Choroid plexus epithelial cell (primary cell): ENCODE measurements at regions not wholly inside any gene's neighbourhood (a gene's known extent, or its start where the extent isn't known, plus 50 kb on each side); places are given as distances from the start of the nearest gene placed in this dataset.

ENCODE experiments used
- DNase-seq: peaks from one replicate; pipeline ENCODE4 v3.0.0-alpha.2; 2010; ENCODE audit warnings: low read depth
- H3K4me3 ChIP-seq: 2 replicates; pipeline ENCODE4 v1.5.1; 2011; ENCODE audit warnings: low read depth, mild to moderate bottlenecking, control low read depth, low read length, moderate library complexity
- TF ChIP-seq, protein P1 (sequence below): conservative IDR thresholded peaks from 2 replicates; pipeline ENCODE4 v1.5.1; 2011; ENCODE audit warnings: low read depth, mild to moderate bottlenecking, control low read depth, inconsistent platforms, low read length, moderate library complexity

DNA sequence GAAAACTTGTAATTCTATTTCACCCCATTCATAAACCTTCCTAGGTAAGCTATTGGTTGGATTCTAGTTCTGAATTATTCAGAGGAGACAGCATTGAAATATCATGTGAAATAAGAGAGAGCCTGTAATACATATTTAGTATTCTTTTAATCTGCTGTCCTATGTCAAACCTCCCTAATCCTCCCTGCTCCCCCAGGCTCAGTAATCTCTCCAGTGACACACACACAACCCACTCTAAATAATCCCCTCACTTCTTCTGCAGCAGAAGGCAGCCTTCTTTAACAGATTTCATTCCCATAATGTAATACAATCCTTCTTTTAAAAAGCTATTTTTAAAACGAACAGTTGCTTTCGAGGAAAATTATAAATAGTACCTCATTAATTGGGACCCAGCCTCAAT lies 639.7 kb upstream of the AUTS2 start:
- TF ChIP-seq, protein P1, sequence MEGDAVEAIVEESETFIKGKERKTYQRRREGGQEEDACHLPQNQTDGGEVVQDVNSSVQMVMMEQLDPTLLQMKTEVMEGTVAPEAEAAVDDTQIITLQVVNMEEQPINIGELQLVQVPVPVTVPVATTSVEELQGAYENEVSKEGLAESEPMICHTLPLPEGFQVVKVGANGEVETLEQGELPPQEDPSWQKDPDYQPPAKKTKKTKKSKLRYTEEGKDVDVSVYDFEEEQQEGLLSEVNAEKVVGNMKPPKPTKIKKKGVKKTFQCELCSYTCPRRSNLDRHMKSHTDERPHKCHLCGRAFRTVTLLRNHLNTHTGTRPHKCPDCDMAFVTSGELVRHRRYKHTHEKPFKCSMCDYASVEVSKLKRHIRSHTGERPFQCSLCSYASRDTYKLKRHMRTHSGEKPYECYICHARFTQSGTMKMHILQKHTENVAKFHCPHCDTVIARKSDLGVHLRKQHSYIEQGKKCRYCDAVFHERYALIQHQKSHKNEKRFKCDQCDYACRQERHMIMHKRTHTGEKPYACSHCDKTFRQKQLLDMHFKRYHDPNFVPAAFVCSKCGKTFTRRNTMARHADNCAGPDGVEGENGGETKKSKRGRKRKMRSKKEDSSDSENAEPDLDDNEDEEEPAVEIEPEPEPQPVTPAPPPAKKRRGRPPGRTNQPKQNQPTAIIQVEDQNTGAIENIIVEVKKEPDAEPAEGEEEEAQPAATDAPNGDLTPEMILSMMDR, result no peak
- DNase-seq, result no peak
- H3K4me3 ChIP-seq, result no peak overlapping the region

DNA sequence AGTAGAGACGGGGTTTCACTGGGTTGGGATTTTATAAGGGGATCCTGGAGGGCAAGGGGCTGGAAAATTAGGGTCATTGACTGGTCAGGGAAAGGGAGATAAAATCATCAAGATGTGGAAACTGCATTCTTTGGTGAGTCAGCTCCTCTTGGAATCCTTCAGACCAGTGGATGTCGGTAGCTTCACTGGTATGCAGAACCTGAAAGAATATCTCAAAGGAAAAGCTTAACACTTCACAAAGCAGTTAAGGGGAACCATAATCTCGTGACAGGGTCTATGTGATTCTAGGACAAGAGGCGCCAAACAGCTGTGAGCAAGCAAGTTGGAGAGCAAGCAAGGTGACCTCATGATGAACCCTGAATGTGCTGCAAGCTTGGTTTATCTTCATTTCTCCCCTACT lies 634.7 kb upstream of the AUTS2 start:
- no peak overlapping the region for H3K4me3 ChIP-seq
- TF ChIP-seq, protein P1, result no peak
- peak; percentile 86 for DNase-seq

DNA sequence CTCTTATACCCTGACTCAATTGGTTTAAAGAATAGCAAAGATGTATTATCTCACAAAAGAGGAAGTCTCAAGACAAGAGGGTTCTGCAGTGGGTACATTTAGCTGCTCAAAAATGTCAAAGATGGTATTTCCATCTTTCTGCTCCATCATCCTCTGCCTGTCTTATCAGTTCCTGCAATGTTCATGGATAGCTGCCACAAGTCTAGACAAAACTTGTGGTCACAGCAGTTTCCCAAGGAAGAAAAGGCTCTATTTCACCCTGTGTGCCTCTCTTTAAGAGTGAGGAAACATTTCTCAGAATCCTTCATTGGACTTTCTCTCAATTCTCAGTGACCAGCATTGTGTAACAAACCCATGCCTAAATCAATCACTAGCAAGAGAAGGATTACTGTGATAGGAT lies 634.2 kb upstream of the AUTS2 start:
- H3K4me3 ChIP-seq, result no peak overlapping the region
- TF ChIP-seq, protein P1, result no peak

DNA sequence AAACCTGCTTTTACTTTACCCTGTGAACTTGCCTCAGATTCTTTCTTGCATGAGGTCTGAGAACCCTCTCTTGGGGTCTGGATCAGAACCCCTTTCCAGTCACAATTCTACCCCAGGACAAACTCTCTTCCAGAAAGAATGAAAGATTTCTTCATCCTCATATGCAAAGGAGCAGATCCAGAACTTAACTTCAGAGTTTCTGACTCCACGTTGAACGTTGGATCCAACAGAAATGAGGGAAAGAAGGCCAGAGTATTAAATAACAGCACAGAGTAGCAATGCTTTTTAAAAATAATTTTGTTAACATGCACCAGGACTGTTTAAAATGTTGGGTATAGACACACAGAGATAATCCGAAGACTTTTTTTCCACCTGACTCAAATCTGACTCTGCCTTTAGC lies 632.9 kb upstream of the AUTS2 start:
- TF ChIP-seq, protein P1, result no peak
- no peak overlapping the region for H3K4me3 ChIP-seq
- no peak for DNase-seq

More for the DNA sequence above, 634.2 kb upstream of the AUTS2 start:
- DNase-seq, result peak; percentile 54

DNA sequence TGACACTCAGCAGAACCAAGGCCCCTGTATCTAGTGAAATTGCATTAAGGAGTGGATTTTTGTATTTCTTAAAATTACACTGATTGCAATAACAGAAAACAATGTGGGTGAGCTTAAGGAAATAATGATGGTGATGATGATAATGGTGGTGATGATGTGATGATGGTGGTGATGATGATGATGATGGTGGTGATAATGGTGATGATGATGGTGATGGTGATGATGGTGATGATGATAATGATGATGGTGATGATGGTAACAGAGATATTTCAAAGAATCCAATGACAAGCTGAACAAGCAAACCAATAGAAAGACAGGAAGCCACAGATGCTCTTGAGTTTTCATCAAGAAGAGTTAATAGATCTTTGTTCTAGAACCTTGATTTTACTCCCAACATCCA lies 630.7 kb upstream of the AUTS2 start:
- TF ChIP-seq, protein P1, result no peak
- DNase-seq, result no peak
- H3K4me3 ChIP-seq, result no peak overlapping the region

DNA sequence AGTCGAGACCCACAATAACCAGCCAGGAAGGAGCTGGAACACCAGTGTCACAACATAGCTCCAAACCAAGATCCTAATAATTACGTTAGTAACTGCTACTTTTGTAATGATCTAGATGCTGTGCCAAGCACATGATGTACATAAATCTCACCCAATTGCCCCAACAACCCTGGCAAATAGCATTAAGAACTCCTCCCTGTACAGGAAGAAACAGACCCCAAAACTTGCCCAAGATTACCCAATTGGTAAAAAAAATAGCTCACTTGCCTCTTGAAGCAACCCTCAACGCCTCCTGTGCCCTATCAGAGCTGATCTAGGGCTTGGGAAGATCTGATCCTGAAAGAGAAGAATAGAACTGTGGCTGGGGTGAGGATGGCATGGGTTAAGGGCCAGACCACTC lies 628.7 kb upstream of the AUTS2 start:
- TF ChIP-seq, protein P1, result no peak
- DNase-seq, result no peak
- no peak overlapping the region for H3K4me3 ChIP-seq

DNA sequence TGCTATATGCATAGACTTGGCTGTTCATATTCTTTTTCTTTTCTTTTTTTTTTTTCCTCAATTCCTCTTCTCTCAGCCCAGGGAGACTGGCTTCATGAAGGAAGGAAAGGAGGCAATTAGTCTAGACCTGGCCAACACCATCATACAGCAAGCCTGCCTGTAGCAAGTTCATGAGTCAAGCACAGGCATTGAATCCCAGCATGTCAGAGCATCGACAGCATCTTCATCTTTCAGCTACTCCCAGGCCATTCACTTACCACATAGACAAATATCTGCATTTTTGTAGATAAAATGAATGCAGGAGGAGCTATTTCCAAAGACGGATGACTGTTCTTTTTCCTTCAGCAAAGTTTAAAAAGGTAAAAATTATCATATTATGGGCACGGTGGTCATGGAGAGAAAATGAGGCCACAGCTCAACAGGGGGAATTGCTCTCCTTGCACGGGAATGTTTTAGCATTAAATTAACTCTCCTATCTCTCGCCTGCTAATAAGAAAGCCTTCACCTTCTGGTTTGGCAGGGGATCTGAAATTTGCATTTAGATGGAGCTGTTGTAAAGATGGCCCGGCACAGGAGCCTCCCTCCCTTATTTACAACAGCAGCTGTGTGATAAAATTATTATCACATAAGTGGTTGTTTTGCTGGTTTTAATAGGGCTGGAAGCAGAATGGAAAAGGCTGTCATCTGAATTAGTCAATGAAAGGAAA lies 626.5 kb upstream of the AUTS2 start:
- TF ChIP-seq, protein P1, result no peak
- H3K4me3 ChIP-seq, result no peak overlapping the region
- DNase-seq, result no peak
